NCI-H446 treated with DMSO at 0.1 percent for 48 hours (cell line): ENCODE measurements at regions not wholly inside any gene's neighbourhood (a gene's known extent, or its start where the extent isn't known, plus 50 kb on each side); places are given as distances from the start of the nearest gene placed in this dataset.

Experiments used
- DNase-seq: peaks from one replicate; lab custom pipeline; 2025; lab: John Stamatoyannopoulos, UW

DNA sequence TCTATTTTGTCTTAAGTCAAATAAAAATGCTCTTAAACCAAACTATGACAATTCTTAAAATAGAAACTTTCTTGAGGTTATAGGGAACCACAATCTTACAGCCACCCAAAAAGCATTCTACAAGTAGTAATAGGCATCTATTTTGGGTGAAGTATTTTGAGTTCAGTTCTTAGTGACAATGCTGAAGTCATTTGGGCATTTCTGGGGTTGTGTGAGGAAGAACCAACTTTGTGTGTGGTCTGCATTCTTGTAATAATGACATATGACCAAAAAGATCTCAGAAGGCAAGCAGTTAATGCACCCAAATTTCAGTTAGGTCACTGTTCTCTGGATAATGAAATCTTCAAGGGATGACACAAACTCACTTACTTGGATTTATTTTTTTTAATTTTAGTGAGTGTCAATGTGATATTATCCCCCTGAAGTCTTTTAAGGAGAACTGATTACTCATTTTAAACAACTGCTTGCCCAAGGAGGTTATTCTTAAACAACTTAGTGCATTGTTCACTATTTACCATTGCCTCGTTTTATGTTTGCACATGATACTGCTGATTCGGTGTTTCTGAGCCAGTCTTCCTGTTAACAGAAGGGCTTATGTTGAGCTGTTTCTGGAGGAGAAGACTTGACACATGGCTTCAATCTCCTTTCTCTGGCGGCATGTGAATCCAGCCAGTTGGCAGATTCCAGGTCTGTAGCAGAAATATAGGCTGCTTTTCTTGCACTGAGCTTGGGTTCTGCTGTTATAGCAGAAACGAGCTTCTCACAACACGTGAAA is 618.9 kb downstream of the BCKDHB start:
- no peak for DNase-seq

DNA sequence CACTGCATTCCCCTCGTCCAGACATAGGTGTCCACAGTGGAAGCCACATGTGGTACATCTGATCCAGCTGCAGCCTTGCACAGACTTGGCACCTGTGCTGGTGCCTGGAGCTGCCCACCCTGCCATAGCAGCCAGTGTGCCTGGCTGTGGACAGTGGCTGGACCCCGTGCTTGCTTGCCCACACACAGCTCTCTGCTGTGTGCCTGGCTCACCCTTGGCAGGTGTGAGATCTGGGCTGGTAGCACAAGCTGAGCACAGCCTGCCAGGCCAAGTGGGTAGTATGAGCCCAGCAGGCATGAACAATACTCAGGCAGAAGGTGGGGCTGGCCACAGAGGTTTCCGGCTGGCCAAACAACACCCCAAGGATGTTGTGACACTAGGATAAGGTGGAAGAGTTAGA is 614.4 kb downstream of the BCKDHB start:
- no peak for DNase-seq

DNA sequence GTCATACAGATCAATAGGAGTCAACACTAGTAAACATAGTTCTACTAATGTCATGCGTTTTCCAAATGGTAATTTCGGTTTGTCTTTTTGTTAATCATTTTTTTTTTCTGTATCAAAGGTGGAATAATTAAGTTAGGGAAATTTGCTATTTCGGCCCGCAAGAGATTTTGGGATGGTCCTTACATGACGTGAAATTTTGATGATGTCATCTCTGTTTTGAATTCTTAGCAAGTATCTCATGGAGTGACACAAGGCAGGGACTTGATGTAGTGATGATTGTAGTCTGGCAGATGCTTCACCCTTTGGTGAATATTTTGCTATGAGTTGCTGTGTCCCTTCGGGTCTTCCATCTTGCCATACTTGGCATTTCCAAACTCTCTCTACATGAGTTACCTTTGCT is 608.0 kb downstream of the BCKDHB start:
- no peak for DNase-seq

DNA sequence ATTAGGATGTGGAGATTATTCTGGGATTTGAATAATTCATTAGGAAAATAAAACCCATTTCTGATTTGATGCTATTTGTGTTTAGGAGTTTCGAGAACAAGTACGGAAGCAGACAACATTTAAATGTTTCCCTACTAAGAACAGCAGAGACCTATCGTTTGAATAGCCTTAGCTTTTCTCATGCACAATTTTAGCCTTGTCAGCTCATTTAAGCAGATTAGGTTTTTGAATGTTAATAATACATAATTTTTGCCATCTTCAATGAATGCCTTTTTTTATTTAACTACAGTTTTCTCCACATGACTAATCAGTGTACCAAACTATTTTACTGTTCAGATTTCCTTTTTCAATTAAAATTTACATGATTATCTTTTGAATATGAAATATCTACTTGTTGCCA is 592.0 kb downstream of the BCKDHB start:
- DNase-seq = no peak

DNA sequence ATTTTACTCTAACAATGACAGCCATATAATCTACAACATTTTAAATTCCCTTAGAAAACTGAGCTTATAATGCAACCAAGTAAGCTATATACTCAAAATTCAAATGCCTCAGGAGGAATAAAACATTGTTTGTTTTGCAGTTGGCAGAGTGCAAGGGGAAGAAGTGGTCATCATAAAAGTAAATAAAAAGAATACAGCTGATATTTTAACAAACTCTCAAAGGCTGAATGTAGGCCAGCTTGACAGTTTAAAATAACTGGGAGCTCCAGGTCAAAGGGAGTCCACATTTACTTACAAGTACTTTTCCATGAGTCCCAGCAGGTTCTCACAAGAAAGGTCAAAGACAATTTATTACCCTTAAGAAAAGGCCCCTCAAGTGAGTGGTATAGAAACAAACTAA is 589.8 kb downstream of the BCKDHB start:
- no peak for DNase-seq

GRCh38 chr6:80690551-80691131 is 584.2 kb downstream of the BCKDHB start:
- peak; percentile 73 for DNase-seq

DNA sequence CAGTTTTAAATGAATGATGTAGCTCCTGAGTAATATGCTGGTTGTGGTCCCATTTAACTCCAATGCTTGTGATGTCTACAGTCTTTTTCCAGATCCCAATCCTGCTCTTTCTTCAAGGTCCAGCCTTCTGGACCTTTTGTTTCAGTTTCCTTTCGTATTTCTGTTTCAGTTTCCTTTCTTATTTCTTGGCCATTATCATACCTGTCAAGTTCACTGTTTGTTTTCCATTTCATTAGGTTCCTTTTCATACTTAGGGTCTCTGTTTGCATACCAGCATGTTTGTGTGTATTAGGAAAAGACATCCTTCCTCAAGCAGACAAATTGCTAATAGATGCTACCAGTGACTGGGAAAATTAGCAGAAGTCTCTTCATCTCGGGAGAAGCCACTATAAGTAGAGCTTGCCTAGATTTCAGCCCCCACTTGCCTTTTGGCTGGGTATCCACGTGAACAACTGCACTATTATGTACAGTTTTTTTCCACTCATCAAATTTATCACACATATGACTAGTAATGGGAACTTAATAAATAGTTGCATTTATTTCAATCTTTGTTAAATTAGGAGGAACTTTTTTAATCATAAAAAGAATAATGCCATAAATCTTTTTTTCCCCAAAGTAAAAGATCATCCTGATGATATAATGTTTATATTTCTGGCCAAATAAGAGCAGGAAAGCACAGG is 583.4 kb downstream of the BCKDHB start:
- no peak for DNase-seq

DNA sequence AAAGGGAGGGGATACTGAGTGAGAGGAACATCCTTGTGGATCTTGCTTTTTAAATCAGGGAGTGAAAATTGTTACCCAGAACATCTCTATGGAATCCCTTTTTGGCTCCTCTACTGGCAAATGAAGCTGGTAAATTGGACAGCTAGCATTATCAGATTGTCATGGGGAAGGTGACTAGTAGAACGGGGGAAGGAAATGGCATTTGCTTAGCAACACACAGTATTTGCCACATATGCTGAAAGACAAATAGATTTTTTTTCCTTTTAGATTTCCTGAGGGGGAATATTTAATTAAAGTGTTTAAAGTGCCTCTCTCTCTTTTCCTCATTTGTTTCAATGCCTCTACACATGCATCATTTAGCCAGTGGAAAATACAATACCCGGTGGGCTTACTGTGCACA is 573.5 kb downstream of the BCKDHB start:
- DNase-seq = no peak

- DNase-seq = no peak
These were observed 569.9 kb downstream of the BCKDHB start for GRCh38 chr6:80676386-80676785.

- no peak for DNase-seq
These were observed 568.2 kb downstream of the BCKDHB start for GRCh38 chr6:80674669-80675068.

- no peak for DNase-seq
These were observed 566.9 kb downstream of the BCKDHB start for GRCh38 chr6:80673367-80673766.

GRCh38 chr6:80667006-80667405 is 560.5 kb downstream of the BCKDHB start:
- DNase-seq = no peak

- DNase-seq = no peak
These were observed 552.5 kb downstream of the BCKDHB start for GRCh38 chr6:80658926-80659325.

GRCh38 chr6:80647156-80647555 is 540.7 kb downstream of the BCKDHB start:
- no peak for DNase-seq

DNA sequence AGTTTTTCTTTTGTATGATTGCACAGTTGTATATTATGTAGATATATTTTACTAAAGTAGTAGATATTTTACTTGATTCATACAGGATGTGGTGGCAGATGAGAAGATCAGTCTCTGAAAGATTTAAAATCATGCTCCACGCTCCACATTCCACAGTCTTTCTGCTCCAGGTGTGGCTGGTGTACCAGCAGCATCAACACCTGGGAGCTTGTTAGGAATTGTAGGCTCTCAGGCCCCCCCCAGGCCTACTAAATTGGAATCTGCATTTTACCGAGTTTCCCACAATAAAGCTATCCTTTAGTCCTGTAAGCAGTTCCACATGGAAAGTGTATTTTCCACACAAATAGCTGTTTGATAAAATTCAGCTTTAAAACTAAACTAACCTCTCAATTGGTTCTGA is 537.4 kb downstream of the BCKDHB start:
- DNase-seq = no peak

- peak; percentile 36 for DNase-seq
These were observed 536.0 kb downstream of the BCKDHB start for GRCh38 chr6:80642452-80642851.

DNA sequence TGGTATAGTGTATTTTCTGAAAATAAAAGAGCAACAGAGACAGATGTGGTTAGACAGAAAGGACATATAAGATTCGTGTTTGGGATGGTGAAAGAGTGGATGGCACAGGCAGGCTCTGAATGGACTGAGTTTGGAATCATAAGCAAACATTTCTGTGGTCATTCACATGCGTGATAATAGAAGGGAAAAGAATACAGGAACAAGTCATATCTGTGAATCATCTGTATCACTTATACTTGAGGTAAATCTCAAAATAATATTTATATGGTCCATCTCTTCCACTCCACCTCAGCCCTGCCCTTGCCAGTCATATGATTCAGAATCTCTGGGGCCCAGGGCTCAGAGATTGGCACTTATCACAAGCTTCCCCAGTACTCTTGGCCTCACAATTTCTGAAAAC is 535.1 kb downstream of the BCKDHB start:
- DNase-seq = no peak

- DNase-seq = no peak
These were observed 533.7 kb downstream of the BCKDHB start for GRCh38 chr6:80640176-80640575.

DNA sequence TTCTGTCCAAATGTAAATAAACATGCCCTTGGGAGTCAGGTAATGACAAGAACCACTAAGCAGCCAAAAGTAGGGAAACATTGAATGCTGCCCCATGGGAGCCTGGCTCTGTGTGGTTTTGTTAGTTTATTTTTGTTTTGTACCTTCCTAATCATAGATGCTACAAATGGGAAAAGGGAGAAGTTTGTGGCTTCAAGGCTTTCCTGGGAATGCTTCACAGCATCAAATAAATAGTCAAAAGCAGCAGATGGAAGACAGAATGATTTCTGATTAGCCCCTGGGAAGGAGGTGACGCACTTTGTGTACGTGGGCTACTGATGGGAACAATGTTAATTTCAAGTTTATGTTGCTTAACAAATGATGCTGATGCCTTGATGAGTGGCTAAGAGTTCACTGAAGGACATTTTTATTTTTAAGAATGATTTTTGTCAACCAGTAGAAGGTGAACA is 532.7 kb downstream of the BCKDHB start:
- DNase-seq = no peak

DNA sequence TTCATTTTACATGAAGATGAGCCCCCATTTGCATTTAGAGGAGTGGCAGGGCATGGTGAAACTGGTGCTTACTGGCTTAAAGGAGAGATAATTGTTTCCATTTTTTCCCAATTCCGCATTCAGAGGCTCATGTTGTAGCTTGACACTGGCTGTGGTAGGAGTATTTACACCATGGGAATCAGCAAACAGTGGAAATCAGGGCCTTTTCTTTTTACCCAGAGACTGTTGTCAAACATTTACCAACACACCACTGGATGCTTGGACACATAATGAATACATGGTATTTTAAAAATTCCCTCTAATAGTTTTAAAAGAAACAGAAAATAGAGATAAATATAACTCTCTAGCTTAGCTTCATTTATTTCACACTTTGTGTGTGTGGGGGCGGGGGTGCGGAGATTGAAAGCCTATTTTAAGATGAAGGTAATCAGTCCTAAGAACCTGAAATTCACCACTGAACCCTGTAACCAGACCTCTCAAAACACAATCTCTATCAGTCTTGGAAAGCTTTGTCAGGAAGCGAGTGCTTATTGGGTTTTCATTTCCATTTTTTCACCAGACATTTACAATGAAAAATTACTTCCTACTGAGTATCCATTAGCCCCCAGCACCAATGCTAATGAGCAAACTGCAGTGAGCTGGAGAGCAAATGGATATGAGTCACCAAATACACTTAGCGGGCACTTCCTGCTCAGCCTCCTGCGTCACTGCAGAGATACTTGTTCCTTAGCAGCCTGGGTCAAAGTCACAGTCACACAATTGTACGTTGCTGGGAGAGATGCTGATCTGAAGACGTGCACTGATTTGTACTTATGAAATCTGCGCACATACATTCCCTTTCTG is 532.0 kb downstream of the BCKDHB start:
- DNase-seq = peak; percentile 41

- no peak for DNase-seq
These were observed 530.8 kb downstream of the BCKDHB start for GRCh38 chr6:80637312-80637711.

GRCh38 chr6:80636689-80637088 is 530.2 kb downstream of the BCKDHB start:
- no peak for DNase-seq
